ENCODE measurements at regions not wholly inside any gene's neighbourhood (a gene's known extent, or its start where the extent isn't known, plus 50 kb on each side); places are given as distances from the start of the nearest gene placed in this dataset.

- TF ChIP-seq GATAD2A (IDR thresholded peaks at IDR 0.05) (no peak), RBM15 (IDR thresholded peaks at IDR 0.05; ENCODE audit: insufficient read depth, low read length) (no peak), KLF16 (IDR thresholded peaks at IDR 0.05) (no peak), PCBP2 (IDR thresholded peaks at IDR 0.05; ENCODE audit: low read depth, low read length, poor library complexity, severe bottlenecking) (no peak), ZNF24 (IDR thresholded peaks at IDR 0.05) (no peak), EP400 (IDR thresholded peaks at IDR 0.05) (no peak), POLR2AphosphoS5 (IDR thresholded peaks at IDR 0.05; ENCODE audit: control insufficient read depth, insufficient read depth, low read depth, low read length) (no peak), ZNF12 (CRISPR knock-in tag; IDR thresholded peaks at IDR 0.05) (no peak), ZBTB49 (CRISPR knock-in tag; IDR thresholded peaks at IDR 0.05; ENCODE audit: borderline replicate concordance) (no peak), HLTF (IDR thresholded peaks at IDR 0.05) (no peak), KDM1A (IDR thresholded peaks at IDR 0.05) (no peak), PHTF2 (CRISPR knock-in tag; IDR thresholded peaks at IDR 0.05) (no peak), SMARCA4 (IDR thresholded peaks at IDR 0.05) (no peak)
These were observed 210.0 kb upstream of the SSTR4 start for GRCh38 chr20:22825076-22825475.

Data from K562 (cell line).